ENCODE measurements at regions not wholly inside any gene's neighbourhood (a gene's known extent, or its start where the extent isn't known, plus 50 kb on each side); places are given as distances from the start of the nearest gene placed in this dataset.
"Not testable (repeated sequence)": the region's sequence is repeated elsewhere in the genome, so short reads cannot be mapped to it uniquely, and the experiment has no call there.

DNA sequence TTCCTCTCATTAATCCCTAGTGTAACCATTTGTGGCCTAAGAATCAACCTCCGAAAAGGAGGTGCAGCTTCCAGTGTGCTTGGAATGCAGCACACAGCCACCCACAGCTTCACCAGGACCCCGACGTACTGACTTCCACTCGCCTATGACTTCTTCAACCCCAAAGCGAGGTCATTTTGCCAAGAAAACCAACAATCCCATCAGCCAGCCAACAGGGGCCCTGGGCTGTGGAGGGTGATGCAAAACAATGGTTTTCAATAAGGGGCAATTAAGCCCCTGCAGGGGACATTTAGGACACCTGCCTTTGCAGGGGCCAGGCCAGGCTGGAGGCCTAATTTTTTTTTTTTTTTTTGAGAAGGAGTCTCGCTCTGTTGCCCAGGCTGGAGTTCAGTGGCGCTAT lies 158.1 kb upstream of the SKOR2 start:
- no peak for DNase-seq (ENCODE audit: low read depth)

DNA sequence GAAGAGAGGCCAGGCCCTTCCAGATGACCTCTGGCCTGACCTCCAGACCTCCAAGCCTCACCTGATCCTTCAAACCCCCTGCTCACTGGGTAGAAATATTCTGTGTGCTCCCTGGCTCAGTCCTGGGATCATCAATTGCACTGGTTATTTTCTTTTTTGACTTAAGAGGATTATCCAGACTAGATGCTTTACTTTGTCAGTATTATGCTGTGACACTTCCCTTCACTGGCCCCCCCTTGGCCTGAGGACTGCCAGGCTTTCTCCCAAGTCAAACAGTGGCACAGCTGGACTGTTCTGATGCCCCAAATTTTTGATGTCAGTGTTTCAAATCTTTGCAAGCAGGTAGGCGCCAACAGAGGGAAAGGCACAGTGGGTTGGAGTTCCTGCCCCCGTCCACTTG lies 156.3 kb upstream of the SKOR2 start:
- DNase-seq (ENCODE audit: low read depth): no peak

DNA sequence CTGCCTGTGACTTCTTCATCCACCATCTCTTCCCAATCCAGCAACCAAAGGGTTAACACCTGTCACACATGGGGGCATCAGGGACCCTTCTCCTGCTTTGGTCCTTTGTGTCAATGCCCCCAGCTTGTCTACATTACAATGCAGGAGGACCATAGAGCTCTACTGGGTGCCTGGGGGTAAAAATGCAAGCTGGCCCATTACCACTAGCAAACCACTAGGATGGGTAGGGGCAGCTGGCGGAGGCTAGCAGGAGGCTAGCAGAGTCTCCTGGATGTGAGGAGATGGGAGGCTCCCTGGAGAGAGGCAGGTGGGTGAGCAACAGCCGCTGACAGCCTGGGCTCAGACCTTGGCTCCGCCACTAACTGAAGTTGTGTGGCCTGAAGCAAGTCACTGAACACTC lies 153.4 kb upstream of the SKOR2 start:
- DNase-seq (ENCODE audit: low read depth): no peak

DNA sequence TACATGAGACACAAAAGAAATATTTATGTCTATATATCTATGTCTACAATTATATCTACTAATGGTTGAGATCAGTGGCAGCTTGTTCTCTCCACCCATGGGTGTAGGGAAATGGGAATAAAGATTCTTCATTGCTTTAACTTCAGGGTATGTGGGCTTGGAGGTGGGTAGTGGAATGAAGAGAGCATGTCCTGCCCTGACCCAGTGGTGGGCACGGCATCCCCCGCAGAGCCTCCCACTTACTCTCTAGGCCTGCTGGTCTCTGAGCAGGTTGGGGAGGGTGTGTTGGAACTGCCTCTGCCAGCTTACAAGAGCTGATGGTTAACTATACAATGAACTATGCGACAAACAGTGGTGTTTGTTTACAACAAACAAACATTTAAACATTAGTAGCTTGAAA lies 152.5 kb upstream of the SKOR2 start:
- no peak for DNase-seq (ENCODE audit: low read depth)

DNA sequence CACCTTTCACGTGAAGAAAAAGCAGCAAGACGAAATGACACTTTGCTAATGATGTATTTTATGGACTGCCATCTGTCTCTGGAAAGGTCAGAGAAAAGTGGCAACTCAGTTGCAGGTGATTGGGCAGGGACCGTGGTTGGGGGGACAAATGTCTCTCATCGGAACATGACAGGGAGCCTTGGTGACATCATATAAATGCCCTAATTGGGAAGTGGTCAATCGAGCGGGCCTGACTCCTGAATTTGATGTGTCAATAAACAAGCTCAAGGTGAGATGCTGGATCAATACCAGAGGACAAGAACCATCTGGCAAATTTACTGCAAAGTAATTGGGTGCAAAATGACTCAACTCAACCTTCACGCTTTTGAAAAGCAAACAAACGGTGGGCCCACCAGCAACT lies 151.9 kb upstream of the SKOR2 start:
- no peak for DNase-seq (ENCODE audit: low read depth)

DNA sequence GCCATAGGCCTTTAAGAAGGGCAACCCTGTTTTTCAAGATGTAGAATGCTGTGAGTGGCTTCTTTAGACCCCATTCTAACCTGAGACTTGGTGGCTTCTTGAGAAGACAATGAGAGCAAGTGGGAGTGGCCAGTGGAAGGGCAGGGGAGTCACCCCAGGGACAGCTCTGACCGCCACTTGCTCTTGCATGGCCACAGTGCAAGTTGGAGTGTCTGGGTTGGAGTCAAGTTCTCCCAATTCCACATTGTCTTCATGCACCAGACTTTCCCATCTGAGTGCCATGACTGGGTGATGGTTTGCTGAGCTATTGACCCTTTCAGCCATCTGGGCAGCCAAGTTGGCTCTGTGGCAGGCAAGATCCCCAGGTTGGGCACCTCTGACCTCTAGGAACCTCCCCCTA lies 148.0 kb upstream of the SKOR2 start:
- no peak for DNase-seq (ENCODE audit: low read depth)

DNA sequence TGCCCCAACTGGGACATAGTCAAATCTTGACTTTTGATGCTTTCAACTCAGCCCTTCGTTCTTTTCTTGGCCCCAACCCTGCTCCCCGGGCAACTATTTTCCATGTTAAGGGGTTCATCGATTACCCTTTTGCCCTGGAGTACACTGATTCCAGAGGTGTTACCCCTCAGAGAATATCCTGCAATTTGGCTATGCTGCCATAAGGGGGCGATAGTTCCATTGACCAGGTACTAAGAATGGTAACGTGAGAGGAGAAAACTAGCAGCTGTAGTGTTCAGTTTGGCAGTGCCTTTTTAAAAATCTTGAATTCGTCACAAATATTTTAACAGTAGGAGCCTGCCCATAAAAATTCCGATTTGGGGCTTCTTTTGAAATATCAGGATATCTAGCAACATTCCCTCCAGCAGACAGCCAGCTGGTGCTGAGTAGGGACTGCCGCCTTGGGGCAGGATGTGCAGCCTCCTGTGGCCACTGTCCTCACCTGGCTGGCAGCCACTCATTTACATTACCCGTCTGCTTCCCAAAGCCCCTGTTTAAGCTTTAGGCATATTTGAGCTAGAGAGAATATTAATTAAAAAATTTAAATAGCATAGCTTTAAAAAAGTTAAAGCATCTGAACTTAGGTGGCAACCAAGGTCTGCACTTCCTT lies 146.3 kb upstream of the SKOR2 start:
- DNase-seq (ENCODE audit: low read depth): no peak

DNA sequence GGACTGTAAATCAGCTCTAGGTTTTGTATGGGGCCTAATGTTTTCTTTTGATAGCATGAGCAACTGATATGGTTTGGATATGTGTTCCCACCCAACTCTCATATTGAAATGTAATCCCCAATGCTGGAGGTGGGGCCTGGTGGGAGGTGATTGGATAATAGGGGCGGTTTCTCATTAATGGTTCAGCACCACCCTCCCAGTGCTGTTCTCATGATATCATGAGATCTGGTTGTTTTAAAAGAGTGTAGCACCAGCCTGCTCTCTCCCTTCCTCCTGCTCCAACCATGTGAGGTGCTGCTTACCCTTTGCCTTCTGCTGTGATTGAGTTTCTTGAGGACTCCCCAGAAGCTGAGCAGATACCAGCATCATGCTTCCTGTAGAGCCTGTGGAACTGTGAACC lies 140.2 kb upstream of the SKOR2 start:
- DNase-seq (ENCODE audit: low read depth): no peak

DNA sequence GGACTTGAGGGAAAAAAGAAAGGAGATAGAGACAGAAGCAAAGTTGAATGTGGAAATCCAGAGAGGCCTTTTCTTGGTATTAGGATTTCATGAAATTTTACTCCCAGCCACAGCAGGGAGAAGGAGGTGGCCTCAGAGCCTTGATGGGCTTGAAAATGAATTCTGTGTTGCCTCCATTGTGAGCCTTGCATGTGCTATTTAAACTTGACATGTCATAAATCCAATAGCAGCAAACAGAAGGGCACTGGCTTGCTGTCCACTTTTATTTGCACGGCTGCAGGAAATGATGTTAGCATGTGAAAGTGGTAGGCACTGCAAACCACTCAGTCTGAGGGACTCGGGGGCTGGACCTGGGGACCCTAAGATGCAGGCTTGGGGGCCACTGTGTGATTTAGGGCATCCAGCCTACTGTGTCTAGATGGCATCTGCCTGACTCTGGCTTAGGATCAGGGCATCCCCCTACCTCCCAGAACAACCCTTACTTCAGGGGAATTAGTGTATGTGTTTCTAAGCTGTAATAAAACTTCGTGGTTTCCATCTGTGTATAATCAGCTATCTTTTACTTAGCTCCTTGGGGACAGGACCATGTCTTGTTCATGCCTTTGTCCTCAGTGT lies 139.1 kb upstream of the SKOR2 start:
- no peak for DNase-seq (ENCODE audit: low read depth)

DNA sequence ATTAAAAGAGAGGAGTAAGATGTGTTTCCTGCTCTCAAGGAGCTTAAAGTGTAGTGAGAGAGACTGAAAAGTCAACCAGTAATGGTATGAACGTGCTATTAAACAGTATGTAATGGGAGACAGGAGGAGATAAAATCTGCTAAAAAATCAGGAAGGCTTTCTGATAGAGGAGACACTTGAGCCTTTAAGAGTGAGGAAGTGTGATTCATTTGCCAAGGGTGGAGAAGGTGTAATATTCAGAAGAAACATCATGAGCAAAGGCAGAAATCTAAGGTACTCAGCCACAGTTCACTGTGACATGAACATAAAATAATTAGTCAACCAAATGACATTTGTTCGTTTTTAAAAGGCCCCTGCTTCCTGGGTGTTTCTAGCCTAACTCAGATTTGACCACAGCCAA lies 137.8 kb upstream of the SKOR2 start:
- no peak for DNase-seq (ENCODE audit: low read depth)

DNA sequence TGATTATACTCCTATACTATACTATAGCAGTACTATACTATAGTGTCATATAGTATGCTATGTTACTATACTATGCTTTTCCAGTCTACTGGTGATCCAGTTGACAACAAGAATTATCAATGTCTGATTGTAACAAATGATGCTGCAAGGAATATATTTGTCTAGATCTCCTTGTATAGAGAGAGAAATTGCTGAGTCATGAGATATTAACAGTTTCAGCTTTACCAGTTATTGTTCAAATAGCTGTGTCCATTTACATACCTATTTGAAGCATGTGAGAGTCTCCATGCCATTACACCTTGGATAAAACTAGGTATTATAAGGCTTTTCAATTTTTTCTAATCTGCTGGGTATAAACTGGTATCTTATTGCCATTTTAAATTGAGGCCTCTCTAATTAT lies 136.4 kb upstream of the SKOR2 start:
- DNase-seq (ENCODE audit: low read depth): no peak

DNA sequence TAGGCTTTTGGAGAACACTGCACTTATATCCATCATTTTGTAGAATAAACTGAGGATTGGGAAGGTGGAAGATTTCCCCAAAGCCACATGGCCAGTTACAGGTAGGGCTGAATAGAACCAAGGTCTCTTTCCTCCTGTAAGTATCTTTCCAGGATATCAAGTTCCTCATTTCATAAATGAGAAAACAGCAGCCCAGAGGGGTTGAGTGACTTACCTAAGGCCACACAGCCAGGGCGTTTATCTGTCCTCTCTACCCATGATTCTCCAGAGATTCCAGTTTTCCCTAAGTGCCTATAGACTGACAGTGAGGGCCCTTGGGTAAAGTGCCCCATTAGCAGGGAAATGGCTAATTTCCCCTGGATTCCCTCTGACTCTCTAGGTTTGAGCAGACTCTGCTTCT lies 132.3 kb upstream of the SKOR2 start:
- DNase-seq (ENCODE audit: low read depth): no peak

DNA sequence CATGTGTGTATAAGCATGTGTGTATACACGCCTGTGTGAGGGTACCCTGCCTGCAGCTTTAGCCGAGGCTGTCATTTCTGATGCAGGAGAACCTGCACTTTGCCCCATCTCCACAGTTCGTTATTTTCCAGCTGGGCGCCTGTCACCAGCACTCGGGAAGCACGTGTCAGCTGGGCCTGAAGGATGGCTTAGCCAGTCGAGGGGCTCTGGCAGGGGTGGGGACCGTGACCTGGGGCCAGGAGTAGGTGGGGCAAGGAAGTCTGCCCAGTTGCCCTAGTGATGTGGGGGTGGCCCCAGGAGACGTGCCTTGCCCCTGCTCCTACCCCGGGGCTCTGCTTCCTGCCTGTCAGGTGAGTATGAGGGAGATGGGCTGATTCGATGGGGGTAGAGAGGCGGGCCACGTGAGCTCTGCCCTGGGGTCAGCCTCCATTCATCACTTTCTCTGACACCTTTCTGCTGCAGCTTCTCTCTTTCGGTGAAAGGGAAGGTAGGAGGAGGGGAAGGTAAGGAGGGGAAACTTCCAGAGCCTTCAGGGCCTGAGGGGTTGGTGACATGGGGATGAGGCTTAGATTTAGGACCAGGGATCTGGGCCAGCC lies 130.6 kb upstream of the SKOR2 start:
- DNase-seq (ENCODE audit: low read depth): no peak

DNA sequence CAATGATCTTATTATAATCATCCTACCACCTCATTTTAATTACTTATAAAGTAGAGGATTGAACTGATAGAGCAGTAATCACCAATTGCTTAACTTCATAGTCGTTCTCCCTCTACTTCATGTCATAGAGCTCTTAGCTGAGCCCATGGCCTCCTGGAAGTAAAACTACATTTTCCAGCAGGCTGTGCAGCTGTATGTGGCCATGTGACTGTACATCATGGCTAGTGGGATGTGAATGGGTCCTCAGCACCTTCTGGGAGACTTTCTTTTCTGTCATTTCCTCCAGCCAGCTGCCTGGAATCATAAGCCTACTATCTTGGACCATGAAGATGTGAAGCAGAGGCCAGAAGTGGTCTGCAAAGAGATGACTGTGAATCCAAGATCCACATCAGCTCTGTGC lies 128.7 kb upstream of the SKOR2 start:
- DNase-seq (ENCODE audit: low read depth): no peak

DNA sequence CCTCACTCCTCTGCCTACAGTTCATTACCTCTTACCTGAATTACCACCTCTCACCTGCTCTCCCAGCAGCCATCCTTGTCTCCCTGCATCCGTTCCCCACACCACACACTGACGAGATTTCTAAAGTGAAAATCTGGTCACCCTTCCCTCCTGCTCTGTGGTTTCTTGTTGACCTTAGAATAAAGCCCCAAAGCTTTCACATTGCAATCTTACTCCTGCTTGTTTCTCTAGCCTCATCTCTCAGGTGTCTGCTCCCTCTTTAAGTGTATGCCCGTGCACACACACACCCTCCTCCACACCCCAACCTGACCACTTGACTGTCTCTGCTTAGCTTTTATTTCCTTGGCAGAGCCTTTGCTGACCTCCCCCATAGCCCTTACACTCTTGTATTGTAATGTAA lies 122.0 kb upstream of the SKOR2 start:
- no peak for DNase-seq (ENCODE audit: low read depth)

DNA sequence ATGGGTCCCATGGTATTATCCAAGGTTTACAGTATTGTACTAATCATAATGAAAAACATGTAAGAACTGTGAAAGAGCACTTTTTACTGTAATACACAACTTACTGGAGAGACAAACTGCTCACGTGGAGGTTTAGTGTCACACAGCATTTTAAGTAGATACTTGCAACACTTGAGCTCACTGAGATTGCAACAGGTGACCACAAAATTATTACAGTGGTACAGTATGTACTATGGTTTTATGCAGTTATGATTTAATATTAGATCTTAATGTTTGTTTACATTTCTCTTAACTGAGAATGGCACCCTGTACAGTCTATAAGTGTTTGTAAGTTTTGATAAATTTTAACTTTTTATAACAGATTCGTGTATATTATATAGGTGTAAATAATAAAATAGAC lies 118.6 kb upstream of the SKOR2 start:
- peak; percentile 2 for DNase-seq (ENCODE audit: low read depth)

DNA sequence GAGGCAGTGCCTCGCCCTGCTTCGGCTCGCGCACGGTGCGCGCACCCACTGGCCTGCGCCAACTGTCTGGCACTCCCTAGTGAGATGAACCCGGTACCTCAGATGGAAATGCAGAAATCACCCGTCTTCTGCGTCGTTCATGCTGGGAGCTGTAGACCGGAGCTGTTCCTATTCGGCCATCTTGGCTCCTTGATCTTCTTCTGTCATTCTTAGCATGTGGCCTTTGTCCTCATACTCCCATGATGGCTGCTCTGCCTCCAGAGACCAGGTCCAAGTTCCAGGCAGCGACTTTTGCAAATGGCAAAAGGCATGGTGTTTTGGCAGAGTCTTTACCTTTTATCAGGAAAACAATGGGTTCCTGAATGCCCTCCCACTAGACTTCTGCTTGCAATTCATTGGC lies 102.6 kb upstream of the SKOR2 start:
- not testable (repeated sequence) for DNase-seq (ENCODE audit: low read depth)

DNA sequence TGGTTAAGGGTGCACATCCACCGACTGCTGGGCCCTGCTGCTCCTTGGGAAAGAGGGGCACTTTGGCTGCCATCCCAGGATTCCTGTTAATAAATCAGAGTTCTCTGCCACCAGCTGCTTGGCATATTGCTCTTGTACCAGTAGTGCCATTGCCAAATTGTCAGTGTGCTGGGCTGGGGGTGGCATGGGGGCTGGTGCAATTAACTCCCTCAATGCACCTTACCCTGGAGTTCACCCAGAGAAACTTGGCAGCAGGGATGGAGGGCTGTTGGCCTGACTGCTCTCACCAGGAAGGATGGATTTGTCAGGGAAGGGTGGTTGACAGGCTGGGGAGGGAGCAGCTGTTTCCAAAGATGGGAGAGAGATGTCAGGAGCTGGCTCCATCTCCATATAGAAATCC lies 94.6 kb upstream of the SKOR2 start:
- no peak for DNase-seq (ENCODE audit: low read depth)

DNA sequence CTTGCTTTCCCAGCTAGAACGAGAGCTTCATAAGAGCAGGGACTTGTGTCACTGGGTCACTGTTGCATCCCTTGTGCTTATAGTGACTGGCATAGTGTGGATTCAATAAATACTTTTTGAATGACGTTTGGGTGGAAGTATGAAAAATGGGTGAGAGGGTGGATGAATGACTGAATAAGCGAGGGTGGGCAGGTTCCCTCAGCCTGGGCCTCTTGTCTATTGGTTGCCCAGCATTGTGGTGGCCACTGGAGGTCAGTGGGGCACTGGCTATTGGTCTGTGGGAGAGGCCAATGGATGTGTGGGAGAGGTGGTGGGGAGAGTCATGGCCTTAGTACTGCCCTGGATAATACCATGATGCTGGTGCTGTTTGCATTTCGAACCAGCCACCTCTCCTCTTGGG lies 93.8 kb upstream of the SKOR2 start:
- no peak for DNase-seq (ENCODE audit: low read depth)

DNA sequence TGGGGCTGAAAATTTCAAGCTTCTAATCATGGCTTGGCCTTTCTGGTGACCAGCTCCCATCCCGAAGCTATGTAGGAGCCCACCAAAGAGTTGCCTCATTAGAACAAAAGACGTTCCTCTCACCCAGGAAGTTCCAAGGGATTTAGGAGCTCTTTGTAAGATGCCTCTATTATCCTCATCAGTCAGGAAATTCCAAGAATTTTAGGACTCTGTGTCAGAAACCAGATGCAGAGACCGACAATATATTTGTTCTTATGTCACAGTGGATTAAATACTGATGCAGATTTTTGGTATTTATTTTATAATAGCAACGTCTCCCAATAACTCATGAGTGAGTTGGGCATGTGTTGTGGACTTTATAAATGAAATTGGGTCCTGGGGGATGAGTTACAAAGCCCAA lies 91.8 kb upstream of the SKOR2 start:
- no peak for DNase-seq (ENCODE audit: low read depth)

DNA sequence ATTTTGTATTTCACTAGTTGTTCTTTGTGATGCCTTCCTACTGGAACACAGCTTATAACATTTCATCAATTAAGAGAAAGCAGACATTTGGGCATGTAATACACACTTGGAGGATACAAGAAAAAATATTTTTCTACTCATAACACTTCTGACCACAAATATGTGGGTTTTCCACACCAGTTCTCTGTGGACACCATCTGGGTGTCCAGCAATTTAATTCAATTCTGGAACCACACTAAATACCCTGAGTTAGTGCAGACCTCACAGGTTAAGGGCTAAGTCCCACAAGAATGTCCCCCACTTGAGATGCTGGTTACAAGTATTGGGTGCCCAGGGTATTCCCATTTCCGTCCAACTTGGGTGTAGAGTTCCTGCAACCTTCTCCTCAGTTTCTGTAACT lies 91.1 kb upstream of the SKOR2 start:
- no peak for DNase-seq (ENCODE audit: low read depth)

DNA sequence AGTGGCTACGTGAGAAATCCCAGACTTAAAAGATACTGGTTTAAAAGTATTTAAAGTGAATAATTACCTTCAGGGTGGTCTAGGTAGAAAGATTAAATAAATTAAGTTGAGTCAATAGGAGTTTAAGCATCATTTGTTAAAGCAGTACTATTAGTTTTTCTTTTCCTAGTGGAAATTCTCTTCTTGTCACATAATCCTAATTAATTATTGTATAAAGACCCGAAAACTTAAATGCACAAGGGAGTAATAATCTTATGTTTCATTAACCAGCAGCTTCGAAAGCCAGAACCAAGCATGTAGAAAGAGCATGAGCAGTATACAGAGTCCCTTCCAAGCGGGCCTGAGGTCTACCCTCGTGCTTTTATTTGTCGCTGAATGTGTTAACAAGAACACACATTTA lies 90.2 kb upstream of the SKOR2 start:
- DNase-seq (ENCODE audit: low read depth): no peak

DNA sequence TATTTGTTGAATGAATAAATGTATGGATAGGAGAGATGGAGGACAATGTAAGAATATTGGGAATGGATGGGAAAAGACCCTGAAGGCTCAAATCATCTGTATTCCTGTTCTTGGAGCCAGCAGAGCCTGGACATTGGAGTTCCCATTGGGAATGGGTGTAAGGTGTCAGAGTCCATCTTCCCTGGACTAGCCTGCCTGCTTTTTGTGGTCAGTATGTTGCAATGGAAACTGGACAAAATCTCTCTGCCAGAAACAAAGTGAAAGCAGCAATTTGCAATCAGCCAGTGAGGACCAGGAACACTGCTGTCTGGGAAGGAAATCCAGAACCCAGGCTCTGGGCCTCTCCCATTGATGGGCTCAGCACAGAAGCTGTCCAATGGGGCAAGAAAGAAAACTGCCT lies 83.5 kb upstream of the SKOR2 start:
- DNase-seq (ENCODE audit: low read depth): no peak

Data from iris pigment epithelial cell (primary cell).